GM23338 (cell line): ENCODE measurements at regions not wholly inside any gene's neighbourhood (a gene's known extent, or its start where the extent isn't known, plus 50 kb on each side); places are given as distances from the start of the nearest gene placed in this dataset.

Experiments
- ATAC-seq: fragments of 200-7000 bp; cut with Tn5 transposase; 3 replicates; pipeline ENCODE4 v1.9.1; 2020
- DNase-seq: peaks from one replicate; pipeline ENCODE4 v3.0.0-alpha.2; 2015; ENCODE audit warnings: low spot score
- H2AFZ ChIP-seq: fragments of 200-600 bp; sonication (generic); 2 replicates; pipeline ENCODE4 v1.8.0; 2016; ENCODE audit warnings: antibody characterized with exemption, mild to moderate bottlenecking, moderate library complexity
- H3F3A ChIP-seq: fragments of 200-600 bp; sonication (generic); replicated peaks from 2 replicates; pipeline ENCODE4 v1.8.0; 2017; ENCODE audit warnings: antibody characterized with exemption, mixed run types, low read depth
- H3K27ac ChIP-seq: fragments of 200-600 bp; sonication (generic); 2 replicates; pipeline ENCODE4 v1.6.1; 2016; ENCODE audit warnings: low read depth
- H3K27me3 ChIP-seq: fragments of 200-600 bp; sonication (generic); 2 replicates; pipeline ENCODE4 v1.8.0; 2016; ENCODE audit warnings: mild to moderate bottlenecking, mixed run types, moderate library complexity; ENCODE audit not compliant: insufficient read depth
- H3K36me3 ChIP-seq: fragments of 200-600 bp; sonication (generic); 2 replicates; pipeline ENCODE4 v1.8.0; 2016; ENCODE audit warnings: mild to moderate bottlenecking; ENCODE audit not compliant: insufficient read depth
- H3K4me1 ChIP-seq: fragments of 200-600 bp; sonication (generic); 2 replicates; pipeline ENCODE4 v1.8.0; 2016; ENCODE audit warnings: mild to moderate bottlenecking, moderate library complexity; ENCODE audit not compliant: insufficient read depth
- H3K4me2 ChIP-seq: fragments of 200-600 bp; sonication (generic); 2 replicates; pipeline ENCODE4 v1.7.1; 2017; ENCODE audit warnings: mixed run types
- H3K4me3 ChIP-seq: fragments of 200-600 bp; sonication (generic); 2 replicates; pipeline ENCODE4 v1.6.1; 2016; ENCODE audit warnings: mixed run types
- H3K79me2 ChIP-seq: fragments of 200-600 bp; sonication (generic); replicated peaks from 2 replicates; pipeline ENCODE4 v1.8.0; 2017; ENCODE audit warnings: mild to moderate bottlenecking; ENCODE audit not compliant: insufficient read depth
- H3K9me2 ChIP-seq: fragments of 200-600 bp; sonication (generic); 2 replicates; pipeline ENCODE4 v1.8.0; 2017; ENCODE audit not compliant: insufficient read depth
- H4K20me1 ChIP-seq: fragments of 200-600 bp; sonication (generic); replicated peaks from 2 replicates; pipeline ENCODE4 v1.8.0; 2017; ENCODE audit warnings: mild to moderate bottlenecking; ENCODE audit not compliant: insufficient read depth
- H3K27ac Mint-ChIP-seq: 2 replicates; pipeline ENCODE4 v1.8.0; 2020; ENCODE audit warnings: inconsistent platforms, mild to moderate bottlenecking, moderate library complexity, mixed read lengths
- H3K27me3 Mint-ChIP-seq: 3 replicates; pipeline ENCODE4 v1.8.0; 2022; ENCODE audit warnings: low read depth, mild to moderate bottlenecking, moderate library complexity, mixed read lengths, inconsistent platforms; ENCODE audit not compliant: insufficient read depth, poor library complexity
- H3K36me3 Mint-ChIP-seq: 3 replicates; pipeline ENCODE4 v1.8.0; 2021; ENCODE audit warnings: low read depth, mild to moderate bottlenecking, inconsistent platforms, moderate library complexity, mixed read lengths
- H3K4me1 Mint-ChIP-seq: 3 replicates; pipeline ENCODE4 v1.8.0; 2020; ENCODE audit warnings: mild to moderate bottlenecking, inconsistent platforms, mixed read lengths
- H3K4me3 Mint-ChIP-seq: 3 replicates; pipeline ENCODE4 v1.8.0; 2021; ENCODE audit warnings: moderate library complexity, mild to moderate bottlenecking, inconsistent platforms, mixed read lengths
- H3K9me3 Mint-ChIP-seq: 3 replicates; pipeline ENCODE4 v1.8.0; 2020; ENCODE audit warnings: moderate library complexity, mild to moderate bottlenecking, inconsistent platforms, mixed read lengths
- CREB1 ChIP-seq: fragments of 250-450 bp; sonication (Bioruptor Pico); IDR thresholded peaks from 2 replicates; pipeline ENCODE4 v1.5.0; 2020; ENCODE audit warnings: low read depth, mild to moderate bottlenecking, moderate library complexity
- CTCF ChIP-seq, 2 experiments: fragments of 200-600 bp in 1 of 2; sonication (generic) in 1 of 2; conservative IDR thresholded peaks; 2 replicates each; pipeline versions ENCODE4 v1.5.1 to v1.6.1; 2016 to 2017; ENCODE audit warnings: antibody characterized with exemption in 2 of 2, low read depth in 2 of 2, mild to moderate bottlenecking in 2 of 2, moderate library complexity in 1 of 2
- ETS1 ChIP-seq: IDR thresholded peaks from 2 replicates; pipeline ENCODE4 v1.6.1; 2016; ENCODE audit warnings: antibody characterized with exemption
- EZH2 ChIP-seq: fragments of 200-600 bp; sonication (generic); IDR thresholded peaks from one replicate; pipeline ENCODE4 v1.8.0; 2017; ENCODE audit warnings: antibody characterized with exemption, mild to moderate bottlenecking, low read depth; ENCODE audit not compliant: unreplicated experiment
- EZH2phosphoT487 ChIP-seq: fragments of 200-600 bp; sonication (generic); IDR thresholded peaks from one replicate; pipeline ENCODE4 v1.8.1; 2018; ENCODE audit warnings: antibody characterized with exemption; ENCODE audit not compliant: unreplicated experiment
- JUNB ChIP-seq: IDR thresholded peaks from one replicate; pipeline ENCODE4 v1.6.1; 2016; ENCODE audit warnings: antibody characterized with exemption; ENCODE audit not compliant: unreplicated experiment
- NANOG ChIP-seq: IDR thresholded peaks from 2 replicates; pipeline ENCODE4 v1.6.1; 2016; ENCODE audit warnings: antibody characterized with exemption, borderline replicate concordance
- REST ChIP-seq: IDR thresholded peaks from one replicate; pipeline ENCODE4 v1.6.1; 2018; ENCODE audit warnings: antibody characterized with exemption; ENCODE audit not compliant: unreplicated experiment
- STAT1 ChIP-seq: IDR thresholded peaks from one replicate; pipeline ENCODE4 v1.6.1; 2016; ENCODE audit warnings: antibody characterized with exemption; ENCODE audit not compliant: unreplicated experiment
- ZNF114 ChIP-seq: fragments of 250-450 bp; sonication (Bioruptor Pico); IDR thresholded peaks from 2 replicates; pipeline ENCODE4 v1.5.0; 2020; ENCODE audit warnings: mild to moderate bottlenecking, moderate library complexity
- ZNF331 ChIP-seq: fragments of 250-450 bp; sonication (Bioruptor Pico); IDR thresholded peaks from 2 replicates; pipeline ENCODE4 v1.5.0; 2020; ENCODE audit warnings: low read depth, mild to moderate bottlenecking, moderate library complexity
- ZNF462 ChIP-seq: fragments of 250-450 bp; sonication (Bioruptor Pico); IDR thresholded peaks from 2 replicates; pipeline ENCODE4 v1.5.0; 2020; ENCODE audit warnings: mild to moderate bottlenecking, moderate library complexity

- TF ChIP-seq CREB1 (CRISPR knock-in tag) (no peak), CTCF (conservative IDR thresholded peaks at IDR 0.05; ENCODE audit: low read depth in 2 of 2) (no peak), ZNF331 (no peak), ETS1 (no peak), ZNF114 (CRISPR knock-in tag) (no peak), JUNB (no peak), STAT1 (no peak), EZH2 (no peak), NANOG (no peak), EZH2phosphoT487 (no peak), ZNF462 (no peak), REST (no peak)
- H3K36me3 ChIP-seq: no peaks in the 10 kb centered on the region
Observed at GRCh38 chr11:95307286-95307685, 76.3 kb upstream of the SESN3 start.

More at GRCh38 chr11:95307286-95307685, 76.3 kb upstream of the SESN3 start:
- Histone ChIP-seq H3K27ac (no peak overlapping the region), H3F3A (no peaks in the 10 kb centered on the region), H3K4me1 (no peaks in the 10 kb centered on the region), H3K4me3 (no peak overlapping the region), H3K9me2 (no peaks in the 10 kb centered on the region), H3K79me2 (no peaks in the 10 kb centered on the region), H3K27me3 (no peaks in the 10 kb centered on the region), H2AFZ (no peak overlapping the region), H3K4me2 (no peak overlapping the region), H4K20me1 (no peaks in the 10 kb centered on the region)
- DNase-seq: no peak
- peaks cover 8% of the 10 kb centered on the region; the same call in 2 of the 3 replicates for H3K36me3 Mint-ChIP-seq
- no peak overlapping the region for H3K4me3 Mint-ChIP-seq
- peaks cover 16% of the 10 kb centered on the region for H3K4me1 Mint-ChIP-seq
- ATAC-seq: no peak
- H3K27me3 Mint-ChIP-seq: peaks cover 2% of the 10 kb centered on the region
- H3K27ac Mint-ChIP-seq: no peak overlapping the region
- H3K9me3 Mint-ChIP-seq: peaks cover 11% of the 10 kb centered on the region
